Pancreas (tissue), 10 donors: ENCODE measurements at regions not wholly inside any gene's neighbourhood (a gene's known extent, or its start where the extent isn't known, plus 50 kb on each side); places are given as distances from the start of the nearest gene placed in this dataset.

ENCODE experiments used
- ATAC-seq, 4 donors: fragments of 200-7000 bp; cut with Tn5 transposase; one replicate each; pipeline versions ENCODE4 v1.8.0 to v1.9.1; 2020; ENCODE audit warnings: mild to moderate bottlenecking in 4 of 4, moderate library complexity in 4 of 4
- DNase-seq, 6 donors: peaks; one replicate each; pipeline ENCODE4 v3.0.0-alpha.2; 2020
- FAIRE-seq: peaks from 2 replicates; lab custom pipeline; 2012; peaks lifted over from hg19 to GRCh38; lab: Jason Lieb, UNC
- H3K27ac ChIP-seq, 4 donors: fragments of 200-600 bp; sonication (generic); 1 replicate in 3 of 4; 2 replicates in 1 of 4; pipeline versions ENCODE4 v1.5.0 to v1.8.0; 2020
- H3K27me3 ChIP-seq, 4 donors: fragments of 200-600 bp; one replicate each; pipeline ENCODE4 v1.8.0; 2021
- H3K36me3 ChIP-seq, 3 donors: fragments of 200-600 bp; sonication (generic) in 1 of 3; one replicate each; pipeline versions ENCODE4 v1.5.0 to v1.8.0; 2020 to 2021
- H3K4me1 ChIP-seq, 3 donors: fragments of 200-600 bp; one replicate each; pipeline ENCODE4 v1.8.0; 2021
- H3K4me3 ChIP-seq, 4 donors: fragments of 200-600 bp; sonication (generic) in 2 of 4; one replicate each; pipeline versions ENCODE4 v1.5.0 to v1.8.0; 2020 to 2021
- H3K9me3 ChIP-seq, 4 donors: fragments of 200-600 bp; one replicate each; pipeline ENCODE4 v1.8.0; 2021
- CTCF ChIP-seq, 4 donors: fragments of 200-600 bp; sonication (generic) in 3 of 4; IDR thresholded peaks; one replicate each; pipeline versions ENCODE4 v1.5.0 to v1.8.0; 2021; ENCODE audit warnings: antibody characterized with exemption in 4 of 4
- WGBS, 2 donors: extraction: QIAGEN DNeasy Blood & Tissue Kit; methylation state at CpG; one replicate each; pipeline ENCODE4 v1.1.7; 2013; 5-methylcytosine and 5-hydroxymethylcytosine counted together
- intact Hi-C, 3 donors: fragments of 100-400 bp; cut with DNase I; formaldehyde crosslinking; loops; one replicate each; pipeline versions ENCODE4 v1.11.1 to v1.14.2; 2022
- donor health status: healthy with polysubstance abuse.
- donor health status: DM: no; HTN: no; CAD: no; lungs with moderate emphysema.
- donor health status: DM: no; HTN: no; CAD: no.
- donor health status: control.
- donor health status: control.
- donor health status: Bipolar disorder and iron deficiency.
- donor health status: DM: yes; HTN: yes; CAD: no.
- donor health status: DM: no; HTN: no; CAD: no.
- donor health status: DM: no; HTN: no; CAD: no.
- donor health status: DM: yes; HTN: yes; CAD: no.

GRCh38 chr1:213329406-213330008, 278.5 kb downstream of the RPS6KC1 start:
- DNase-seq: no peak
- H3K4me3 ChIP-seq: no peak overlapping the region
- intact Hi-C loops: no loop called here

DNA sequence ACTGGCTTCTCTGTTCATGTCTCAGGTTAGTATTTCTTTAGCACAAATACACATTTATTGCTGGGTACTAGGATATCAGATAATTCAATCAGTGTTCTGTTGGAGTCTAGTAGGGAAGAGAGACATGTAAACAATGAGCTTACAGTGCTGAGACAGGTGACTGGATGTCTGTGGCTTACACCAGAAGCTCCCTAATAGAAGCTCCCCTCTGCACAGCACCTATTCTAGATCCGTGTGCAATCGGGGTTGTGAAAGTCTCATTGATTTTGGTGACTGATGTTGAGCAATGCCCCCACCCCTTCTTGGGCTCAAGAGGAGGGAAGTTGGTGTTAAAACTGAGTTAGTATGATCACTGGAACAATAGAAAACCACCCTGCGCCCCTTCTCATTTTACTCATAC, 279.2 kb downstream of the RPS6KC1 start:
- DNase-seq (no peak), FAIRE-seq (no peak), ATAC-seq (no peak)
- WGBS, 2 donors: 51 to 65% methylated on average over 3 of the region's 3 CpGs
- no peak overlapping the region for H3K4me3 ChIP-seq
- no peak for TF ChIP-seq CTCF (IDR thresholded peaks at IDR 0.05)
- no peaks in the 10 kb centered on the region for H3K4me1 ChIP-seq
- intact Hi-C loops: no loop called here
- no peaks in the 10 kb centered on the region for H3K36me3 ChIP-seq
- no peaks in the 10 kb centered on the region for H3K9me3 ChIP-seq
- no peak overlapping the region for H3K27ac ChIP-seq
- no peaks in the 10 kb centered on the region for H3K27me3 ChIP-seq

More at GRCh38 chr1:213329406-213330008, 278.5 kb downstream of the RPS6KC1 start:
- no peak overlapping the region for H3K27ac ChIP-seq
- FAIRE-seq: no peak
- no peak for ATAC-seq
- H3K9me3 ChIP-seq: no peaks in the 10 kb centered on the region
- TF ChIP-seq CTCF (IDR thresholded peaks at IDR 0.05): no peak
- no peaks in the 10 kb centered on the region for H3K36me3 ChIP-seq
- whole genome bisulfite sequencing, 2 donors: 76 to 79% methylated on average over 11 of the region's 11 CpGs
- H3K4me1 ChIP-seq: no peaks in the 10 kb centered on the region
- no peaks in the 10 kb centered on the region for H3K27me3 ChIP-seq

- no peak overlapping the region for H3K27ac ChIP-seq
- ATAC-seq (no peak), FAIRE-seq (no peak), DNase-seq (no peak)
- WGBS, 2 donors: 80 to 87% methylated on average over 4 of the region's 4 CpGs
- H3K4me1 ChIP-seq: no peaks in the 10 kb centered on the region
- no peak for TF ChIP-seq CTCF (IDR thresholded peaks at IDR 0.05)
- no peaks in the 10 kb centered on the region for H3K36me3 ChIP-seq
- H3K9me3 ChIP-seq: no peaks in the 10 kb centered on the region
- intact Hi-C loops: no loop called here
- no peaks in the 10 kb centered on the region for H3K27me3 ChIP-seq
- H3K4me3 ChIP-seq: no peak overlapping the region
Observed at GRCh38 chr1:213331631-213332175, 280.7 kb downstream of the RPS6KC1 start.

- intact Hi-C loops: no loop called here
- H3K4me3 ChIP-seq: no peak overlapping the region
- no peaks in the 10 kb centered on the region for H3K27me3 ChIP-seq
- no peak for FAIRE-seq
- no peak for DNase-seq
- TF ChIP-seq CTCF (IDR thresholded peaks at IDR 0.05): no peak
- ATAC-seq: peak in 1 of 4 donors; percentile 53
- H3K36me3 ChIP-seq: no peaks in the 10 kb centered on the region
- H3K9me3 ChIP-seq: no peaks in the 10 kb centered on the region
- no peaks in the 10 kb centered on the region for H3K4me1 ChIP-seq
- no peak overlapping the region for H3K27ac ChIP-seq
- WGBS, 2 donors: 61 to 63% methylated on average over 4 of the region's 4 CpGs
Observed at GRCh38 chr1:213332491-213332890, 281.4 kb downstream of the RPS6KC1 start.

DNA sequence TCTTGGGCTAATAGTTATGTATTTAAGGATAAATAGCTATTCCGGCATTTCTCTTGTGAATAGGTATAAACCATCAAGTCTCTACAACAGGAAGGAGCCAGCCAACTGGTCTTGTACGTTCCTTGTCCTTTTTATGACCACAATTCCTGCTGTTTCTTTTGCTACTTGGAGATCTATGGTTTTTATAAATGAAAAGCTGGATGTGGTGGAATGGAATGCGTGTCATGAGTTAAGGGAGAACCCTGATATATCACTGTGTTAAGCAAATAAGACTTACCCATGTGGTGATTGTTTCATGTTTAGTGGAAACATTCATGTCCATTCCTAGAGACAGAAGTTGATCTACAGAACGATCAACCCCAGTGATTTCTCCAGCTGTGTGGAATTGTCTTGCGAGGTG, 282.1 kb downstream of the RPS6KC1 start:
- FAIRE-seq (no peak), DNase-seq (no peak), ATAC-seq (no peak)
- TF ChIP-seq CTCF (IDR thresholded peaks at IDR 0.05): no peak
- intact Hi-C loops: no loop called here
- H3K9me3 ChIP-seq: no peaks in the 10 kb centered on the region
- 76 to 85% methylated on average over 5 of the region's 5 CpGs for WGBS, 2 donors
- no peak overlapping the region for H3K27ac ChIP-seq
- H3K4me3 ChIP-seq: no peak overlapping the region
- no peaks in the 10 kb centered on the region for H3K27me3 ChIP-seq
- no peaks in the 10 kb centered on the region for H3K36me3 ChIP-seq
- no peaks in the 10 kb centered on the region for H3K4me1 ChIP-seq
